ENCODE measurements at regions not wholly inside any gene's neighbourhood (a gene's known extent, or its start where the extent isn't known, plus 50 kb on each side); places are given as distances from the start of the nearest gene placed in this dataset.

GRCh38 chr6:137727216-137727765 lies 139.8 kb upstream of the TNFAIP3 start:
- TF ChIP-seq CTCF (conservative IDR thresholded peaks at IDR 0.05; ENCODE audit: low read length), result no peak
- no peak for DNase-seq (ENCODE audit: low read depth)
- no peak overlapping the region for H3K4me3 ChIP-seq (ENCODE audit: low read length)

GRCh38 chr6:137728386-137729349 lies 138.4 kb upstream of the TNFAIP3 start:
- peak; percentile 95 for DNase-seq (ENCODE audit: low read depth)
- no peak for TF ChIP-seq CTCF (conservative IDR thresholded peaks at IDR 0.05; ENCODE audit: low read length)
- no peak overlapping the region for H3K4me3 ChIP-seq (ENCODE audit: low read length)

GRCh38 chr6:137729866-137730629 lies 137.0 kb upstream of the TNFAIP3 start:
- DNase-seq (ENCODE audit: low read depth), result peak; percentile 88
- no peak for TF ChIP-seq CTCF (conservative IDR thresholded peaks at IDR 0.05; ENCODE audit: low read length)
- no peak overlapping the region for H3K4me3 ChIP-seq (ENCODE audit: low read length)

- DNase-seq (ENCODE audit: low read depth), result no peak
- no peak overlapping the region for H3K4me3 ChIP-seq (ENCODE audit: low read length)
- no peak for TF ChIP-seq CTCF (conservative IDR thresholded peaks at IDR 0.05; ENCODE audit: low read length)
These were observed 135.5 kb upstream of the TNFAIP3 start for GRCh38 chr6:137731600-137731959.

- DNase-seq (ENCODE audit: low read depth), result peak; percentile 82
- TF ChIP-seq CTCF (conservative IDR thresholded peaks at IDR 0.05; ENCODE audit: low read length), result no peak
- no peak overlapping the region for H3K4me3 ChIP-seq (ENCODE audit: low read length)
These were observed 135.0 kb upstream of the TNFAIP3 start for GRCh38 chr6:137731960-137732616.

GRCh38 chr6:137733372-137733771 lies 133.7 kb upstream of the TNFAIP3 start:
- no peak for DNase-seq (ENCODE audit: low read depth)
- no peak for TF ChIP-seq CTCF (conservative IDR thresholded peaks at IDR 0.05; ENCODE audit: low read length)
- no peak overlapping the region for H3K4me3 ChIP-seq (ENCODE audit: low read length)

All from AG10803 (cell line).